ENCODE measurements at regions not wholly inside any gene's neighbourhood (a gene's known extent, or its start where the extent isn't known, plus 50 kb on each side); places are given as distances from the start of the nearest gene placed in this dataset.
"Not testable (repeated sequence)": the region's sequence is repeated elsewhere in the genome, so short reads cannot be mapped to it uniquely, and the experiment has no call there.

GRCh38 chr2:215724146-215724545 is 288.3 kb upstream of the FN1 start:
- Histone ChIP-seq H3K4me3 (replicated peaks in 1 of 3) (no peak overlapping the region), H3K27ac (no peak overlapping the region), H3K27me3 (no peaks in the 10 kb centered on the region), H3K4me1 (no peaks in the 10 kb centered on the region), H3K36me3 (no peaks in the 10 kb centered on the region), H3K9me3 (no peaks in the 10 kb centered on the region)
- TF ChIP-seq POLR2A (IDR thresholded peaks at IDR 0.05), result no peak
- TF ChIP-seq CTCF (IDR thresholded peaks at IDR 0.05), result no peak
- 98 to 100% methylated on average over 5 of the region's 5 CpGs for WGBS, 2 donors
- DNase-seq, result no peak
- intact Hi-C loops (cut with DNase I), result no loop called here

- intact Hi-C loops (cut with DNase I), result no loop called here
- no peak for DNase-seq
- Histone ChIP-seq H3K4me1 (no peaks in the 10 kb centered on the region), H3K27me3 (no peaks in the 10 kb centered on the region), H3K27ac (no peak overlapping the region), H3K4me3 (replicated peaks in 1 of 3) (no peak overlapping the region), H3K9me3 (no peaks in the 10 kb centered on the region), H3K36me3 (no peaks in the 10 kb centered on the region)
- WGBS, 2 donors, result 94 to 98% methylated on average over 3 of the region's 3 CpGs
- no peak for TF ChIP-seq CTCF (IDR thresholded peaks at IDR 0.05)
- TF ChIP-seq POLR2A (IDR thresholded peaks at IDR 0.05), result no peak
These were observed 287.8 kb upstream of the FN1 start for GRCh38 chr2:215723631-215724011.

GRCh38 chr2:215722986-215723630 is 287.2 kb upstream of the FN1 start:
- WGBS, 2 donors, result 80 to 90% methylated on average over 2 of the region's 2 CpGs
- no peak overlapping the region for H3K27ac ChIP-seq
- no peak for TF ChIP-seq CTCF (IDR thresholded peaks at IDR 0.05)
- no peak for TF ChIP-seq POLR2A (IDR thresholded peaks at IDR 0.05)
- H3K27me3 ChIP-seq, result no peaks in the 10 kb centered on the region
- intact Hi-C loops (cut with DNase I), result no loop called here
- no peaks in the 10 kb centered on the region for H3K4me1 ChIP-seq
- no peak overlapping the region for H3K4me3 ChIP-seq (replicated peaks in 1 of 3)
- no peak for DNase-seq
- no peaks in the 10 kb centered on the region for H3K9me3 ChIP-seq
- H3K36me3 ChIP-seq, result no peaks in the 10 kb centered on the region

- DNase-seq, result no peak
- WGBS, 2 donors, result 91 to 93% methylated on average over 5 of the region's 5 CpGs
- Histone ChIP-seq H3K27me3 (no peaks in the 10 kb centered on the region), H3K27ac (no peak overlapping the region), H3K4me1 (no peaks in the 10 kb centered on the region), H3K36me3 (no peaks in the 10 kb centered on the region), H3K9me3 (no peaks in the 10 kb centered on the region), H3K4me3 (replicated peaks in 1 of 3) (no peak overlapping the region)
- TF ChIP-seq POLR2A (IDR thresholded peaks at IDR 0.05) (no peak), CTCF (IDR thresholded peaks at IDR 0.05) (no peak)
- intact Hi-C loops (cut with DNase I), result no loop called here
These were observed 286.3 kb upstream of the FN1 start for GRCh38 chr2:215722125-215722524.

GRCh38 chr2:215721515-215721914 is 285.6 kb upstream of the FN1 start:
- intact Hi-C loops (cut with DNase I); H3K27ac ChIP-seq; H3K4me3 ChIP-seq (replicated peaks in 1 of 3); H3K27me3 ChIP-seq; DNase-seq; H3K36me3 ChIP-seq; H3K4me1 ChIP-seq; H3K9me3 ChIP-seq: not testable (repeated sequence)
- WGBS, 2 donors, result 92 to 97% methylated on average over 1 of the region's 1 CpG

- no peaks in the 10 kb centered on the region for H3K36me3 ChIP-seq
- no peaks in the 10 kb centered on the region for H3K9me3 ChIP-seq
- no peaks in the 10 kb centered on the region for H3K4me1 ChIP-seq
- DNase-seq, result no peak
- intact Hi-C loops (cut with DNase I), result no loop called here
- 69 to 72% methylated on average over 3 of the region's 3 CpGs for WGBS, 2 donors
- H3K4me3 ChIP-seq (replicated peaks in 1 of 3), result no peak overlapping the region
- H3K27ac ChIP-seq, result no peak overlapping the region
- no peak for TF ChIP-seq POLR2A (IDR thresholded peaks at IDR 0.05)
- no peak for TF ChIP-seq CTCF (IDR thresholded peaks at IDR 0.05)
- no peaks in the 10 kb centered on the region for H3K27me3 ChIP-seq
These were observed 283.0 kb upstream of the FN1 start for GRCh38 chr2:215718890-215719289.
